PFSK-1 (cell line): ENCODE measurements at regions not wholly inside any gene's neighbourhood (a gene's known extent, or its start where the extent isn't known, plus 50 kb on each side); places are given as distances from the start of the nearest gene placed in this dataset.

ENCODE experiments used
- POLR2AphosphoS5 ChIP-seq: IDR thresholded peaks from 2 replicates; pipeline ENCODE4 v1.6.1; 2012; ENCODE audit warnings: low read depth, mild to moderate bottlenecking, control low read depth, low read length, moderate library complexity
- REST ChIP-seq, 2 experiments: IDR thresholded peaks; 2 replicates each; pipeline versions ENCODE4 v1.6.1 to v1.8.0; 2011 to 2012; ENCODE audit warnings: low read depth in 2 of 2, low read length in 2 of 2, control low read depth in 1 of 2, inconsistent platforms in 1 of 2, mild to moderate bottlenecking in 1 of 2, moderate library complexity in 1 of 2; ENCODE audit not compliant: insufficient read depth in 1 of 2
- SIN3A ChIP-seq: IDR thresholded peaks from 2 replicates; pipeline ENCODE4 v1.6.1; 2012; ENCODE audit warnings: mild to moderate bottlenecking, low read length, moderate library complexity, borderline replicate concordance; ENCODE audit not compliant: insufficient read depth

- TF ChIP-seq REST (IDR thresholded peaks at IDR 0.05; ENCODE audit: insufficient read depth in 1 of 2, low read depth in 2 of 2, low read length in 2 of 2) (no peak), POLR2AphosphoS5 (no peak), SIN3A (no peak)
Measured at GRCh38 chr20:48150568-48150967, 365.3 kb upstream of the SULF2 start.
